AG04450 (cell line): ENCODE measurements at regions not wholly inside any gene's neighbourhood (a gene's known extent, or its start where the extent isn't known, plus 50 kb on each side); places are given as distances from the start of the nearest gene placed in this dataset.

Experiments
- CTCF ChIA-PET: fragments of 300-600, 350-600 bp; formaldehyde crosslinking; extraction: SDS; loops from one replicate; lab custom pipeline; 2022; ENCODE audit warnings: antibody characterized with exemption, inconsistent platforms; lab: Charles Lee
- POLR2A ChIA-PET: fragments of 350-600 bp; formaldehyde crosslinking; extraction: SDS; loops from one replicate; lab custom pipeline; 2021; ENCODE audit warnings: antibody characterized with exemption, inconsistent platforms; lab: Yijun Ruan, JAX
- DNase-seq: peaks from one replicate; pipeline ENCODE4 v3.0.0-alpha.2; 2011; ENCODE audit warnings: low read depth, low spot score
- H3K27ac ChIP-seq: one replicate; pipeline ENCODE4 v1.5.1; 2012; ENCODE audit warnings: low read depth, low read length, control low read depth
- H3K27me3 ChIP-seq: one replicate; pipeline ENCODE4 v1.6.0; 2012; ENCODE audit warnings: low read length; ENCODE audit not compliant: control insufficient read depth, insufficient read depth
- H3K4me3 ChIP-seq: 2 replicates; pipeline ENCODE4 v1.5.1; 2011; ENCODE audit warnings: mild to moderate bottlenecking, low read depth, low read length, control low read depth
- H3K9me3 ChIP-seq: 2 replicates; pipeline ENCODE4 v1.5.1; 2012; ENCODE audit warnings: low read length; ENCODE audit not compliant: control insufficient read depth, insufficient read depth
- CTCF ChIP-seq: IDR thresholded peaks from 2 replicates; pipeline ENCODE4 v1.5.1; 2011; ENCODE audit warnings: low read depth, low read length, control low read depth, inconsistent platforms

- POLR2A ChIA-PET: no interaction called here
- Histone ChIP-seq H3K9me3 (peaks cover 4% of the 10 kb centered on the region; the same call in 1 of the 2 replicates), H3K4me3 (no peak overlapping the region), H3K27me3 (no peaks in the 10 kb centered on the region), H3K27ac (no peak overlapping the region)
- DNase-seq: no peak
- no peak for TF ChIP-seq CTCF
- CTCF ChIA-PET: interaction anchor here (0.6 kb wide), 1 partner anchor 27 kb away, joined by 3 read pairs; no protein-coding TSS in a partner anchor
These were observed 1063.8 kb upstream of the CDH8 start for GRCh38 chr16:63100082-63100481.

- no peaks in the 10 kb centered on the region for H3K27me3 ChIP-seq
- CTCF ChIA-PET: no interaction called here
- no peak for DNase-seq
- TF ChIP-seq CTCF: no peak
- POLR2A ChIA-PET: no interaction called here
- no peaks in the 10 kb centered on the region for H3K9me3 ChIP-seq
- H3K27ac ChIP-seq: no peak overlapping the region
- H3K4me3 ChIP-seq: no peak overlapping the region
These were observed 1060.6 kb upstream of the CDH8 start for GRCh38 chr16:63096857-63097256.

- ChIA-PET CTCF (no interaction called here), POLR2A (no interaction called here)
- no peak for TF ChIP-seq CTCF
- Histone ChIP-seq H3K4me3 (no peak overlapping the region), H3K27ac (no peak overlapping the region), H3K27me3 (no peaks in the 10 kb centered on the region), H3K9me3 (no peaks in the 10 kb centered on the region)
- no peak for DNase-seq
These were observed 1056.5 kb upstream of the CDH8 start for GRCh38 chr16:63092736-63093135.

GRCh38 chr16:63082101-63082500 lies 1045.9 kb upstream of the CDH8 start:
- DNase-seq: no peak
- no peak for TF ChIP-seq CTCF
- POLR2A ChIA-PET: no interaction called here
- H3K9me3 ChIP-seq: peaks cover 3% of the 10 kb centered on the region; the same call in 1 of the 2 replicates
- H3K27me3 ChIP-seq: no peaks in the 10 kb centered on the region
- no peak overlapping the region for H3K27ac ChIP-seq
- CTCF ChIA-PET: no interaction called here
- H3K4me3 ChIP-seq: no peak overlapping the region

GRCh38 chr16:63080746-63081145 lies 1044.5 kb upstream of the CDH8 start:
- Histone ChIP-seq H3K27me3 (no peaks in the 10 kb centered on the region), H3K4me3 (no peak overlapping the region), H3K9me3 (peaks cover 8% of the 10 kb centered on the region; the same call in 1 of the 2 replicates), H3K27ac (no peak overlapping the region)
- no peak for TF ChIP-seq CTCF
- DNase-seq: no peak
- CTCF ChIA-PET: no interaction called here
- POLR2A ChIA-PET: no interaction called here
